OCI-LY7 (cell line): ENCODE measurements at regions not wholly inside any gene's neighbourhood (a gene's known extent, or its start where the extent isn't known, plus 50 kb on each side); places are given as distances from the start of the nearest gene placed in this dataset.

ENCODE experiments used
- EZH2phosphoT487 ChIP-seq: fragments of 200-600 bp; sonication (generic); IDR thresholded peaks from 2 replicates; pipeline ENCODE4 v1.6.1; 2018; ENCODE audit warnings: low read depth, borderline replicate concordance, mild to moderate bottlenecking, mixed run types, antibody characterized with exemption, low read length, moderate library complexity, mixed read lengths
- TF ChIP-seq, protein P1 (sequence below): fragments of 200-600 bp; sonication (generic); conservative IDR thresholded peaks from 2 replicates; pipeline ENCODE4 v1.5.1; 2014; ENCODE audit warnings: mild to moderate bottlenecking, antibody characterized with exemption, low read length, moderate library complexity, mixed read lengths

DNA sequence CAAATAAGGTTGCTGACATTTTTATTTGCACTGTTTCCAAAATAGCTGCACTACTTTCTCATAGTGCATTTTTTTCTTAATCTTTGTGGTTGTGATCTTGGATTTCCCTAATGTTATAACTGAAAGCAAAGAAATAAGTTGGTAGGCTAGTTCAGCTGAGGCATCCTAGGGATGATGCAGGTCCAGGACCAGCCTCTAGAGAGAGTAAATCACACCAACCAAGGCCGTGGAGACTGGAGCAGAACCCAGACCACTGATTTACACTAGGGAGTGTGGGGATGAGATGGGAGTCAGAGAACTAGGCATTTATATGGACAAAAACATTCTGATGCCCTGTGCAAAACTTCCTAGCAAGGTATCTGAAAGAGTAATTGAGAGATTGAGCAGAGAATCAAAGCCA is 104.5 kb downstream of the URB2 start:
- TF ChIP-seq, protein P1, sequence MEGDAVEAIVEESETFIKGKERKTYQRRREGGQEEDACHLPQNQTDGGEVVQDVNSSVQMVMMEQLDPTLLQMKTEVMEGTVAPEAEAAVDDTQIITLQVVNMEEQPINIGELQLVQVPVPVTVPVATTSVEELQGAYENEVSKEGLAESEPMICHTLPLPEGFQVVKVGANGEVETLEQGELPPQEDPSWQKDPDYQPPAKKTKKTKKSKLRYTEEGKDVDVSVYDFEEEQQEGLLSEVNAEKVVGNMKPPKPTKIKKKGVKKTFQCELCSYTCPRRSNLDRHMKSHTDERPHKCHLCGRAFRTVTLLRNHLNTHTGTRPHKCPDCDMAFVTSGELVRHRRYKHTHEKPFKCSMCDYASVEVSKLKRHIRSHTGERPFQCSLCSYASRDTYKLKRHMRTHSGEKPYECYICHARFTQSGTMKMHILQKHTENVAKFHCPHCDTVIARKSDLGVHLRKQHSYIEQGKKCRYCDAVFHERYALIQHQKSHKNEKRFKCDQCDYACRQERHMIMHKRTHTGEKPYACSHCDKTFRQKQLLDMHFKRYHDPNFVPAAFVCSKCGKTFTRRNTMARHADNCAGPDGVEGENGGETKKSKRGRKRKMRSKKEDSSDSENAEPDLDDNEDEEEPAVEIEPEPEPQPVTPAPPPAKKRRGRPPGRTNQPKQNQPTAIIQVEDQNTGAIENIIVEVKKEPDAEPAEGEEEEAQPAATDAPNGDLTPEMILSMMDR = no peak; the same call in 1 of the 2 replicates
- TF ChIP-seq EZH2phosphoT487 = no peak
